Thyroid gland (tissue), 4 donors: ENCODE measurements at regions not wholly inside any gene's neighbourhood (a gene's known extent, or its start where the extent isn't known, plus 50 kb on each side); places are given as distances from the start of the nearest gene placed in this dataset.
"Not testable (repeated sequence)": the region's sequence is repeated elsewhere in the genome, so short reads cannot be mapped to it uniquely, and the experiment has no call there.

Experiments used
- CTCF ChIP-seq, 6 experiments: fragments of 200-600 bp in 3 of 6; fragments of 450-650 bp in 3 of 6; sonication (generic) in 3 of 6; IDR thresholded peaks; one replicate each; pipeline ENCODE4 v1.5.1; 2016 to 2019; ENCODE audit warnings: antibody characterized with exemption in 6 of 6, mild to moderate bottlenecking in 2 of 6, inconsistent platforms in 1 of 6, moderate library complexity in 1 of 6
- POLR2A ChIP-seq, 2 donors: fragments of 450-650 bp; IDR thresholded peaks; one replicate each; pipeline ENCODE4 v1.6.1; 2017; ENCODE audit warnings: antibody characterized with exemption in 2 of 2, mild to moderate bottlenecking in 2 of 2, moderate library complexity in 1 of 2

- TF ChIP-seq CTCF, POLR2A (IDR thresholded peaks at IDR 0.05): not testable (repeated sequence)
These were observed 122.1 kb downstream of the SPAG6 start for GRCh38 chr10:22467393-22467792.
